ENCODE measurements at regions not wholly inside any gene's neighbourhood (a gene's known extent, or its start where the extent isn't known, plus 50 kb on each side); places are given as distances from the start of the nearest gene placed in this dataset.
"Not testable (repeated sequence)": the region's sequence is repeated elsewhere in the genome, so short reads cannot be mapped to it uniquely, and the experiment has no call there.

GRCh38 chr2:91422102-91422501 is 2730.6 kb downstream of the RPIA start:
- not testable (repeated sequence) for DNase-seq

DNA sequence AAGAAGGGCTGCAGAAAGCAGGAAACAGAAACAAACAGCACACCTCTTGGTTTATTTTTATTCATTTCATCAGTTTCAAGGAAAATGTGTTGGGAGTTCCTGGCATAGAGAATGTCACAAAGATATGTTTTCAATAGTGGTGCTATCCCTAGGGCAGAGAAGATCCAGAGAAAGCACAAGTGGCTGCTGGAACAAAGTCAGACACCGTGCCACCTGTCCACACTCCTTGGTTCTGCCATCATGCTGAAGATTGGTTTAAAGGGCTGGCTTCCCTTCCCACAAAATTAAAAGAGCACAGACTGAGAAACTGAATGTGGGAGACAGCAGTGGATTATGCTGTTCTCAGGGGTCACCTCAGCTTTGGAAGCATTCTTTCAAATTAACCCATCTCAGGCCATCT is 2735.7 kb downstream of the RPIA start:
- not testable (repeated sequence) for DNase-seq

- DNase-seq = not testable (repeated sequence)
Observed at GRCh38 chr2:91441932-91442245, 2750.4 kb downstream of the RPIA start.

DNA sequence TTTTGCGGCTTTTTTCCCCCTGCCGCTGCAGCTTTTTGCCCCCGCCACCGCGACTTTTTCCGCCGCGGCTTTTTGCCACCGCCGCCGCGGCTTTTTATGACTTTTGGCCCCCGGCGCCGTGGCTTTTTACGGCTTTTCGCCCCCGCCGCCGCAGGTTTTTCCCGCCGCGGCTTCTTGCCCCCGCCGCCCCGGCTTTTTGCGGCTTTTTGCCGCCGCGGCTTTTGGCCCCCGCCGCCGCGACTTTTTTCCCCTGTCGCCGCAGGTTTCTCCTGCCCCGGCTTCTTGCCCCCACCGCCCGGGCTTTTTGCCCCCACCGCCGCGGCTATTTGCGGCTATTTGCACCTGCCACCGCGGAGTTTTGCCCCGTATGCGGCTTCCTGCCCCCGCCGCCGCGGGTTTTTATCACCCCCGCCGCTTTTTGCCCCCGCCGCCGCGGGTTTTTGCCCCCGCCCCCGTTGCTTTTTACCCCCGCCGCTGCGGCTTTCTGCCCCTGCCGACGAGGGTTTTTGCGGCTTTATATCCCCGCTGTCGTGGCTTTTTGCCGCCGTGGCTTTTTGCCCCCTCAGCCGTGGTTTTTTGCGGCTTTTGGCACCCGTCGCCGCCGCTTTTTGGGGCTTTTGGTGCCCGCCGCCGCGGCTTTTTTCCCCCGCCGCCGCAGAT is 2750.9 kb downstream of the RPIA start:
- DNase-seq = peak; percentile 10

GRCh38 chr2:91442906-91443729 is 2751.6 kb downstream of the RPIA start:
- not testable (repeated sequence) for DNase-seq

DNA sequence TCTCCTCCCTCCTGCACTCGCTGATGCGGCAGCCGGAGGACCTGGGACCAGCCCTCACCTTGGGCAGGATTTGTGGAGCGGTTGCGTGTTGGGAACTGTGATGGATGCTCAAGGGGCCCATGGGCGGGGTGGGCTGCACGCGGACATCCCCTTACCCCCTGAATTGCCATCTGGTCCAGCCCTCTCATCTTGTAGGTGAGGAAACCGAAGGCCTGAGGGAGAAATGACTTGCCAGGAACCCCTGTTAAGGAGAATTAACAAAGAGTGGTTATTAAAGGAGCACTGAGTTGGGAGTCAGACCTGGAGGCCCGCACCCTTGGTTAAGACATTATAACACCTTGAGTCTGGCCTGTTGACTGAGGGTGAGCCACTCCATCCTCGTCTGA is 2752.2 kb downstream of the RPIA start:
- DNase-seq = not testable (repeated sequence)

- DNase-seq = not testable (repeated sequence)
Observed at GRCh38 chr2:91445705-91446104, 2754.2 kb downstream of the RPIA start.

GRCh38 chr2:91446489-91446888 is 2755.0 kb downstream of the RPIA start:
- not testable (repeated sequence) for DNase-seq

DNA sequence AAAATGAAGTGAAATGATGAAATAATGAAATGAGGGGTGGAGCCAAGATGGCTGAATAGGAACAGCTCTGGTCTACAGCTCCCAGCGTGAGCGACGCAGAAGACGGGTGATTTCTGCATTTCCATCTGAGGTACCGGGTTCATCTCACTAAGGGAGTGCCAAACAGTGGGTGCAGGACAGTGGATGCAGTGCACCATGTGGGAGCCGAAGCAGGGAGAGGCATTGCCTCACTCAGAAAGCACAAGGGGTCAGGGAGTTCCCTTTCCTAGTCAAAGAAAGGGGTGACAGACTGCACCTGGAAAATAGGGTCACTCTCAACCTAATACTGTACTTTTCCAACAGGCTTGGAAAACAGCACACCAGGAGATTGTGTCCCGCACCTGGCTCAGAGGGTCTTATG is 2755.4 kb downstream of the RPIA start:
- not testable (repeated sequence) for DNase-seq

- DNase-seq = not testable (repeated sequence)
Observed at GRCh38 chr2:91447508-91447907, 2756.0 kb downstream of the RPIA start.

GRCh38 chr2:91462292-91462691 is 2770.8 kb downstream of the RPIA start:
- not testable (repeated sequence) for DNase-seq

DNA sequence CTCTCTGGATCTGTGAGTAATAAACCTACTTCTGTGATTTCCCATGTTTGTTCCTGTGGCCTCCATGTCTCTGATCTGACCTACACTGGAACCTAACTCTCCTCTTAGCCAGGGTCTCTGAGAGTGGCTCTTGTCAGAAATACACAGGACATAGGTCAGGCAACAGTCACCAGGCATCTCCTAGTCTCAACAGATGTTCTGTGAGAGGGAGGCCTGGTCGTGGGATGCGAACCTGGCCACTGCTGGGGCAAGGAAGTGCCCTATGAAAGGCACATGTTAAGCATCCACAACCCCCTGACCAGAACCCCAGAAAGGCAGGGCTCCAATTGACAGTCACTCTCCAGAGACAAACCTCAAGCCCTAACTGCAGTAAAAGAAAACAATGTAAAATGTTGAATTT is 2771.5 kb downstream of the RPIA start:
- not testable (repeated sequence) for DNase-seq

- DNase-seq = not testable (repeated sequence)
Observed at GRCh38 chr2:91466780-91467363, 2775.4 kb downstream of the RPIA start.

DNA sequence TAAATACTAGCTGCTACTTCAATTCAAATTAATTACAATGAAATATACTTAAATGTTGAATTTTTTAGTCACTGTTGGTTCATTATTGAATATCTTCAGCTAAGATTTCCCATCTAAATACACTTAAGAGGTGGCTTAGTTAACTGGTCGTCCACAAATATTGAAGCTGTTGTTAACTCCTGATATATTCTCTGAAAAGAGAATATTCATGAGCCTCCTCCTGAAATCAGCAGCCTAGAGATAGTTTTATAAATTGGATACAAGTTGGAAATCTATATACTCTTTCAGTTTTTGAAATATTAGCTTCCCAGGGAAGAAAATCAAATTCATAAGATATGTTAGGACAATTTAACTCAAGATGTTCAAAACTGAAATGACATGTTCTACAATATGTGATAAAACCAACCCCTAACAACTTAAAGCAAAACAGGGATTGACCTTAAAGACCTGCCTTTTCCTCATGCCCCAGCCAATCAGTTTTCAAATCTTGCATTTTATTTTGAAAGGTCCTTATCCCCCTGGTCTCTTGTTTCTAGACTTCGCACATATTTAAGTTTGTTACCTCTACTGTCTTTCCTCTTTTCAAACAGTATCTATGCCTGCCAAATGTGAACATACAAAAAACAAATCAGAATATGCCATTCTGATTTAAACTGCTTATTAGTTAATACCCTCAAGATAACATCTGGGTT is 2784.9 kb downstream of the RPIA start:
- DNase-seq = not testable (repeated sequence)

- DNase-seq = not testable (repeated sequence)
Observed at GRCh38 chr2:91476936-91477246, 2785.4 kb downstream of the RPIA start.

GRCh38 chr2:91477291-91477690 is 2785.8 kb downstream of the RPIA start:
- not testable (repeated sequence) for DNase-seq

DNA sequence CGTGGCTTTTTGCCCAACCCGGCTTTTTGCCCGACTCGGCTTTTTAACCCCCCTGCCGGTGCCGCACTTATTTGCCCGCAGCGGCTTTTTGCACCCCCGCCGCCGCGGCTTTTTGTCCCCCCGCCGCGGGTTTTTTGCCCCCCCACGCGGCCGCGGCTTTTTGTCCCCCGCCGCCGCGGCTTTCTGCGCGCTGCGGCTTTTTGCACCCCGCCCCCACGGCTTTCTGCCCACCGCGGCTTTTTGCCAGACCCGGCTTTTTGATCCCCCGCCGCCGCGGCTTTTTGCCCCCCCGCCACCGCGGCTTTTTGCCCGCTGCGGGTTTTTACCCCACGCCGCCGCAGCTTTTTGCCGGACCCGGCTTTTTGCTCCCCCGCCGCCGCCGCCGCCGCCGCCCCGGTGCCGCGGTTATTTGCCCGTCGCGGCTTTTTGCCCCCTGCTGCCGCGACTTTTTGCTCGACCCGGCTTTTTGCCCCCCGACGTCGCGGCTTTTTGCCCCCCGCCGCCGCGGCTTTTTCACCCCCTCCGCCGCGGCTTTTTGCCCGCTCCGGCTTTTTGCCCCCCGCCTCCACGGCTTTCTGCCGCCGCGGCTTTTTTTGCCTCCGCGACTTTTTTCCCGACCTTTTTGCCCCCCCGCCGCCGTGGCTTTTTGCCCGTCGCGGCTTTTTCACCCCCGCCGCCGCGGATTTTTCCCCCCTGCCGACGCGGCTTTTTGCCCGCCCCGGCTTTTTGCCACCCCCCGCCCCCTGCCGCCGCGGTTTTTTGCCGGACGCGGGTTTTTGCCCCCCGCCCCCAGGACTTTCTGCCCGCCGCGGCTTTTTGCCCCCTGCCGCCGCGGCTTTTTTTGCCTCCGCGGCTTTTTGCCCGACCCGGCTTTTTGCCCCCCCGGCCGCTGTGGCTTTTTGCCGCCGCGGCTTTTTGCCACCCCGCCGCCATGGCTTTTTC is 2786.5 kb downstream of the RPIA start:
- DNase-seq = peak; percentile 23

DNA sequence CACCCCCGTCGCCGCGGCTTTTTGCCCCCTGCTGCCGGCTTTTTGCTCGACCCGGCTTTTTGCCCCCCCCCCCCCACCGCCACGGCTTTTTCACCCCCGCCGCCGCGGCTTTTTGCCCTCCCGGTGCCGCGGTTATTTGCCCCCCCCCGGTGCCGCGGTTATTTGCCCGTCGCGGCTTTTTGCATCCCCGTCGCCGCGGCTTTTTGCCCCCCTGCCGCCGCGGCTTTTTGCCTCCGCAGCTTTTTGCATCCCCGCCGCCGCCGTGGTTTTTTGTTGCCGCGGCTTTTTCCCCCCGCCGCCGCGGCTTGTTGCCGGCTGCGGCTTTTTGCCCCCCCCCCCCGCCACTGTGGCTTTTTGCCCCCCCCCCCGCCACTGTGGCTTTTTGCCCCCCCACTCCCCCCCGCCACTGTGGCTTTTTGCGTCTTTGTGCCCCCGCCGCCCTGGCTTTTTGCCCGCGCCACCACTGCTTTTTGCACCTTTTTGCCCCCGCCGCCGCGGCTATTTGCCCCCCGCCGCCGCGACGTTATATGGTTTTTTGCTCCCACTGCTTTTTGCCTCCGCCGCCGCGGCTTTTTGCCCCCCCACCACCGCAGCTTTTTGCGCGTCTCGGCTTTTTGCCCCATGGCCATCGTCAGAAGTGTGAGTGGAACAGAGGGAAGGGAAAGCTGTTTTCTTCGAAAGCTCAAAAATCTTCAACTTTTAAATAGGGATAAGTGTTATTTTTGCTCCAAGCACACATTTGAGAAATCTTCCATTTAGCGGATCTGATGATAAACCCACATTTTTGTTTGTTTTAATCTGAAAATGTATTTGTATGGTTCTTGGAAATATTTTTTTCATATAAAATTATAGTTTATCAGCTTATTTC is 2787.6 kb downstream of the RPIA start:
- peak; percentile 11 for DNase-seq

DNA sequence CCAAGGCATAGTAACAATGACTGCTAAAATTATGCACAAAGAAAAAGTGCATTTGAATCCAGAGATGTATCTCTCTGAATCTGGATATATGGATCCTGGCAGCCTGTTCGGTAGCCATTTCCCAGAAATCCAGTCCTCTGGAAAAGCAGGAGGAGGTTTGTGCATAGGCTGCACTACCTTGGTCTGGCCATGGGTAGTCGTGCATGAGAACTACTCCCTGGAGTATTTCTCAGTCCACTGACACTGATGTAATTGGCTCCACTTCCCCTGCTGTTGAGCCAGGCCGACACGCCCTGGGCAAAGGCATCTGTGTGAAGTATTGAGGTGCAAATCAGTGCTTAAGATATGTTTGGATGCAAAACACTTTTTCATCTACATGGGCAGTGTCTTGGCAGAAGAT is 2793.8 kb downstream of the RPIA start:
- DNase-seq = not testable (repeated sequence)

DNA sequence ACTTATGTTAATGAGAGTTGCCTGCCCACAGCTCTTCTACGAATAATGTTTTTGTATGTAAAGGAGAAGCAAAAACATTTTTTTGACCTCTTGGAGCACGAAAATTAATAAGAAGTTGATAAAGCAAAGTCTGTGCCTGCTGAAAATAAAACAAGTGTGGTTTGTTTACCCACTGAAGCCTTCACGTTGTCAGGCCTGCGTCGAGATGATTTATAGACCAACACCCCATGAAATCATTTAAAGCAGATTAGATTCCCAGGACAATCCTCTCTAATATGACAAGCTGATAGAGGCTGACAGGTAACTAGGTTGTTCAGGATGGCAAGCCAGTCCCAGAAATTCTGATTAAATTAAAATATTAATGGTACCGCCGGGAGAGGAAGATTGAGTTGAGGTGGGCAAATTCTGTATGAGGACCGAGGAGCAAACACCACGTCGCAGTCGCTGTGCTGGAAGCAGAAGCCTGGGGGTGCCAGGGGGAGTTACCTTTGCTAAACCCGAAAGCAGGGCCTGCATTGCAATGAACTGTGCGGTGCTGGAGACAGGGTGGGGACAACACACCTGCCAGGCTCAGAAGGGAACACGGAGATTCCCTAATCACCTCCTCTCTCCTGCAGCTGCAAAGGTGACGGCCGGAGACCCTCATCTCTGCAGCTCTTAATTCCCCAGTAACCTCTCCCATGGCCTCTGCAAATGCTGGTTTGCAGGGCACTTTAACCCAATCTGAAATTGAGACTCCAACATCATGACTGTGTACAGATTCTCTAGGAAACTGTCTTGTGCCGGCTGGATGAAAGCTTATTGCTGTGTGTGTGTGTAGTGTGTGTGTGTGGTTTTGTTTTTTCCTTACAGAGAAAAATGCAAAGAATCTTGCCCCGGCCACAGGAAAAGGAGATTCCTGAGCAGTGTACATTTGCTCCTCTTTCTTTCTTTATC is 2805.9 kb downstream of the RPIA start:
- DNase-seq = not testable (repeated sequence)
